ENCODE measurements at regions not wholly inside any gene's neighbourhood (a gene's known extent, or its start where the extent isn't known, plus 50 kb on each side); places are given as distances from the start of the nearest gene placed in this dataset.

GRCh38 chr7:115124409-115124939, 202.6 kb downstream of the MDFIC start:
- Mint-ChIP-seq H3K4me3 (no peak overlapping the region), H3K27ac (no peak overlapping the region), H3K36me3 (no peaks in the 10 kb centered on the region), H3K4me1 (peaks cover 0 to 5% of the 10 kb centered on the region in 2 donors), H3K9me3 (no peaks in the 10 kb centered on the region), H3K27me3 (no peaks in the 10 kb centered on the region)
- no peak for DNase-seq
- ATAC-seq (replicated peaks), result no peak

GRCh38 chr7:115123441-115123840, 201.5 kb downstream of the MDFIC start:
- no peak overlapping the region for H3K4me3 Mint-ChIP-seq
- no peaks in the 10 kb centered on the region for H3K9me3 Mint-ChIP-seq
- H3K27me3 Mint-ChIP-seq, result no peaks in the 10 kb centered on the region
- ATAC-seq (replicated peaks), result no peak
- no peak overlapping the region for H3K27ac Mint-ChIP-seq
- DNase-seq, result no peak
- H3K36me3 Mint-ChIP-seq, result no peaks in the 10 kb centered on the region
- H3K4me1 Mint-ChIP-seq, result peaks cover 0 to 5% of the 10 kb centered on the region in 2 donors

GRCh38 chr7:115122388-115122787, 200.5 kb downstream of the MDFIC start:
- H3K27ac Mint-ChIP-seq, result no peak overlapping the region
- DNase-seq, result no peak
- H3K9me3 Mint-ChIP-seq, result no peaks in the 10 kb centered on the region
- ATAC-seq (replicated peaks), result no peak
- H3K36me3 Mint-ChIP-seq, result no peaks in the 10 kb centered on the region
- H3K27me3 Mint-ChIP-seq, result no peaks in the 10 kb centered on the region
- peaks cover 0 to 5% of the 10 kb centered on the region in 2 donors for H3K4me1 Mint-ChIP-seq
- H3K4me3 Mint-ChIP-seq, result no peak overlapping the region

GRCh38 chr7:115117748-115118147, 195.9 kb downstream of the MDFIC start:
- Mint-ChIP-seq H3K27me3 (no peaks in the 10 kb centered on the region), H3K4me3 (no peak overlapping the region), H3K36me3 (no peaks in the 10 kb centered on the region)

GRCh38 chr7:115116773-115117715, 195.2 kb downstream of the MDFIC start:
- Mint-ChIP-seq H3K27ac (no peak overlapping the region), H3K9me3 (no peaks in the 10 kb centered on the region), H3K27me3 (no peaks in the 10 kb centered on the region), H3K36me3 (no peaks in the 10 kb centered on the region), H3K4me1 (peaks cover 0 to under 1% of the 10 kb centered on the region in 2 donors), H3K4me3 (no peak overlapping the region)
- DNase-seq (no peak), ATAC-seq (replicated peaks) (no peak)

More at GRCh38 chr7:115117748-115118147, 195.9 kb downstream of the MDFIC start:
- DNase-seq, result no peak
- H3K9me3 Mint-ChIP-seq, result no peaks in the 10 kb centered on the region
- H3K27ac Mint-ChIP-seq, result no peak overlapping the region
- peaks cover 0 to 5% of the 10 kb centered on the region in 2 donors for H3K4me1 Mint-ChIP-seq
- ATAC-seq (replicated peaks), result no peak

GRCh38 chr7:115113776-115114175, 191.9 kb downstream of the MDFIC start:
- Mint-ChIP-seq H3K27ac (no peak overlapping the region), H3K9me3 (no peaks in the 10 kb centered on the region), H3K36me3 (no peaks in the 10 kb centered on the region), H3K4me3 (no peak overlapping the region), H3K4me1 (no peaks in the 10 kb centered on the region), H3K27me3 (no peaks in the 10 kb centered on the region)
- DNase-seq (no peak), ATAC-seq (replicated peaks) (no peak)

- DNase-seq, result no peak
- Mint-ChIP-seq H3K36me3 (no peaks in the 10 kb centered on the region), H3K27me3 (no peaks in the 10 kb centered on the region), H3K4me3 (no peak overlapping the region), H3K9me3 (no peaks in the 10 kb centered on the region), H3K4me1 (no peaks in the 10 kb centered on the region), H3K27ac (no peak overlapping the region)
- no peak for ATAC-seq (replicated peaks)
Measured at GRCh38 chr7:115113131-115113530, 191.2 kb downstream of the MDFIC start.

GRCh38 chr7:115110523-115110922, 188.6 kb downstream of the MDFIC start:
- Mint-ChIP-seq H3K36me3 (no peaks in the 10 kb centered on the region), H3K4me3 (no peak overlapping the region), H3K27ac (no peak overlapping the region), H3K4me1 (no peaks in the 10 kb centered on the region), H3K9me3 (no peaks in the 10 kb centered on the region), H3K27me3 (no peaks in the 10 kb centered on the region)
- DNase-seq (no peak), ATAC-seq (replicated peaks) (no peak)

GRCh38 chr7:115106316-115106715, 184.4 kb downstream of the MDFIC start:
- Mint-ChIP-seq H3K27ac (no peak overlapping the region), H3K9me3 (no peaks in the 10 kb centered on the region), H3K36me3 (no peaks in the 10 kb centered on the region), H3K4me3 (no peak overlapping the region), H3K27me3 (no peaks in the 10 kb centered on the region), H3K4me1 (no peaks in the 10 kb centered on the region)
- no peak for DNase-seq
- ATAC-seq (replicated peaks), result no peak

GRCh38 chr7:115102738-115103137, 180.8 kb downstream of the MDFIC start:
- no peak for ATAC-seq (replicated peaks)
- Mint-ChIP-seq H3K9me3 (no peaks in the 10 kb centered on the region), H3K36me3 (no peaks in the 10 kb centered on the region), H3K27ac (no peak overlapping the region), H3K4me3 (no peak overlapping the region), H3K4me1 (no peaks in the 10 kb centered on the region), H3K27me3 (no peaks in the 10 kb centered on the region)
- no peak for DNase-seq

GRCh38 chr7:115101199-115101598, 179.3 kb downstream of the MDFIC start:
- Mint-ChIP-seq H3K27ac (no peak overlapping the region), H3K4me3 (no peak overlapping the region), H3K36me3 (no peaks in the 10 kb centered on the region), H3K27me3 (no peaks in the 10 kb centered on the region), H3K9me3 (no peaks in the 10 kb centered on the region), H3K4me1 (no peaks in the 10 kb centered on the region)
- ATAC-seq (replicated peaks) (no peak), DNase-seq (no peak)

- ATAC-seq (replicated peaks) (no peak), DNase-seq (no peak)
- Mint-ChIP-seq H3K27me3 (no peaks in the 10 kb centered on the region), H3K9me3 (no peaks in the 10 kb centered on the region), H3K27ac (no peak overlapping the region), H3K36me3 (no peaks in the 10 kb centered on the region), H3K4me3 (no peak overlapping the region), H3K4me1 (no peaks in the 10 kb centered on the region)
Measured at GRCh38 chr7:115099906-115100305, 178.0 kb downstream of the MDFIC start.

- Mint-ChIP-seq H3K36me3 (no peaks in the 10 kb centered on the region), H3K4me1 (no peaks in the 10 kb centered on the region), H3K27ac (no peak overlapping the region), H3K27me3 (no peaks in the 10 kb centered on the region), H3K9me3 (no peaks in the 10 kb centered on the region), H3K4me3 (no peak overlapping the region)
- ATAC-seq (replicated peaks) (no peak), DNase-seq (no peak)
Measured at GRCh38 chr7:115097175-115097671, 175.3 kb downstream of the MDFIC start.

GRCh38 chr7:115096262-115096661, 174.4 kb downstream of the MDFIC start:
- H3K27me3 Mint-ChIP-seq, result no peaks in the 10 kb centered on the region
- H3K4me1 Mint-ChIP-seq, result no peaks in the 10 kb centered on the region
- H3K27ac Mint-ChIP-seq, result no peak overlapping the region
- H3K9me3 Mint-ChIP-seq, result no peaks in the 10 kb centered on the region
- H3K36me3 Mint-ChIP-seq, result no peaks in the 10 kb centered on the region
- ATAC-seq (replicated peaks), result no peak
- H3K4me3 Mint-ChIP-seq, result no peak overlapping the region
- DNase-seq, result no peak

- DNase-seq (no peak), ATAC-seq (replicated peaks) (no peak)
- no peak overlapping the region for H3K4me3 Mint-ChIP-seq
- no peak overlapping the region for H3K27ac Mint-ChIP-seq
- H3K27me3 Mint-ChIP-seq, result no peaks in the 10 kb centered on the region
- H3K9me3 Mint-ChIP-seq, result no peaks in the 10 kb centered on the region
- no peaks in the 10 kb centered on the region for H3K36me3 Mint-ChIP-seq
- no peaks in the 10 kb centered on the region for H3K4me1 Mint-ChIP-seq
Measured at GRCh38 chr7:115094163-115094562, 172.3 kb downstream of the MDFIC start.

Data from stimulated activated naive B cell treated with anti-CD40 and anti-IgM and Interleukin-4, amounts not matched to agents 10 μg/mL and 1 μg/mL and 100 μg/mL, for 72 hours (primary cell).